HG03103 (cell line): ENCODE measurements at regions not wholly inside any gene's neighbourhood (a gene's known extent, or its start where the extent isn't known, plus 50 kb on each side); places are given as distances from the start of the nearest gene placed in this dataset.
"Not testable (repeated sequence)": the region's sequence is repeated elsewhere in the genome, so short reads cannot be mapped to it uniquely, and the experiment has no call there.

Experiments
- ATAC-seq: cut with Tn5 transposase; IDR thresholded peaks from one replicate; pipeline ENCODE4 v1.9.1; 2021; ENCODE audit warnings: low read depth; ENCODE audit not compliant: unreplicated experiment

DNA sequence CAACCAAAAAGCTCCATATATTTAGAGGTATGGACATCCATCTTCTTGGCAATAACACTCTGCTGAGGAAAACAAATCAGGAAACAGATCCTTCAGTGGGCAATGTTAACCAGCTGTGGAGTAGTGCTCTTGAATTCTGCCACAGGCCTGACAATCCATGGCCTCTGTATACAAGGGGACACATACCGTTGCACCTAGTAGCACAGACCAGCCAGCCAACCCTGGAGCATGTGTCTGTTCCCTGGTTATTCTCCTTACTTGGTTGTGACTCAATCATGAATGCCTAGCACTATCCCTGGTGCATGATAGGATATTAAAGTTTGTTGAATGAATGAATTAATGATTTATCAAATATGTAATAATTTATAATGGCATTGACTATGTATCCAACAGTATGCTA is 261.4 kb upstream of the MGAT5 start:
- no peak for ATAC-seq

DNA sequence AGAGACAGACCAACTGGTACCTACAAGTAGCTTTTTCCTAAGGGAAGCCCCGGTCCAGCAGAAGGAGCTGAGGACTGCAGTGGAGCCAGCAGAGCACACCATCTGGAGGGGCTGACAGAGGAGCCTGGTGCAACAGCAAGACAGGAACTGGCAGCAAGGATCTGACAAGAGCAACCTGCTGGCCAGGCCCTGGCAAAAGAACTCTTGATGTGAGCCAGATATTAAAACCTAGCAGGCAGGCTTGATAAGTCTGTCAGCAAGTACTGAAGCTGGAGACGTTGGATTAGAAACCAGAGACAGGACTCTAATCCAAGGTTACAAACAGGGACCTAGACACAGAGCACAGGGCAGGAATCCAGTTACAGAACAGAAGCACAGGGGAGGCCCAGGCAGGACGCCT is 260.7 kb upstream of the MGAT5 start:
- no peak for ATAC-seq

DNA sequence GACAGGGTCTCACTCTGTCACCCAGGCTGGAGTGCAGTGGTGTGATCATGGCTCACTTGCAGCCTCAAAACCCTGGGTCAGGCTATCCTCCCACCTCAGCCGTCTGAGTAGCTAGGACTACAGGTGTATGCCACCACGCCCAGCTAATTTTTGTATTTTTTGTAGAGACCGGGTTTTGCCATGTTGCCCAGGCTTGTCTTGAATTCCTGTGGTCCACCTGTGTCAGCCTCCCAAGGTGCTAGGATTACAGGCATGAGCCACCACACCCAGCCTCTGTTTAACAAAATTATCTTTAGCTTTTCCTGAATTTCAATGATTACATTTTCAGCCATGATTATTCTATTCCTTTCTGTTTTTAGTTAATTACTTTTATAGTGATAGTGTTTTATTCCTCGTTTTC is 255.1 kb upstream of the MGAT5 start:
- not testable (repeated sequence) for ATAC-seq

DNA sequence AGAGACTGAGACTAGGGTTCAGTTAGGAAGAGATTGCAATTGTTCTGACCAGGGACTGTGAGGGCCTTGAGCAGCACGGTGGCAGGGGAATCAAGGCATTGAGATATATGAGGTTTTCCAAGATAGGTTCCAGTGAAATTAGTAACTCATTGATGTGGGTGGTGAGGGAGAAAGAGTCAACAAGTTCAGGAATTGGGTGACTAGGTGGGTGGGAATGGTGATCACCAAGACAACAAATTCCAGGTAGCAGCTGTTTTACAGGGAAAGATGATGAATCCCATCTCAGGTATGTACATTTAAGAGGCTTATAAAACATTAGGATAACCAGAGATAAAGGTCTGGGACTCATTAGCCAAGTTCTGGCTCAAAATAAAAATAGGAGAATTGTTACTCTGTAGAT is 251.5 kb upstream of the MGAT5 start:
- ATAC-seq: no peak

DNA sequence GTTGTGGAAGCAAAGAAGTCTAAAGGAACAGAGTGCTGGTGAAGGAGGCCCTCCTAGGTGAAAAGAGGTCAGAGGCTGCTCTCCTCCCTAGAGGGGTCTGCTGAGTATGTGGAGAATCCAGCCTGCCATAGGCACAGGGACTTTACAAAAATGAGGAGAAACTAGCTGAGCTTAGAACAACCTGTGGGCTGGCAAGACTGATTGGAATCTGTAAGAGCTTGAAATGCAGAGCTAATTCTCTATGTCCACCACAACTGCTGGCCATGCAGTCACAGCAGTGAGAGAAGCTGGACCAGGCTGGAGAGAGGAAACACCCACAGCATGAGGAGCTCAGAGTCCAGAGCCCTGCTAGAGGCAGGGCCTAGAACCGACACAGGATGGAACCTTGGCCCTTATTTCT is 251.0 kb upstream of the MGAT5 start:
- no peak for ATAC-seq

DNA sequence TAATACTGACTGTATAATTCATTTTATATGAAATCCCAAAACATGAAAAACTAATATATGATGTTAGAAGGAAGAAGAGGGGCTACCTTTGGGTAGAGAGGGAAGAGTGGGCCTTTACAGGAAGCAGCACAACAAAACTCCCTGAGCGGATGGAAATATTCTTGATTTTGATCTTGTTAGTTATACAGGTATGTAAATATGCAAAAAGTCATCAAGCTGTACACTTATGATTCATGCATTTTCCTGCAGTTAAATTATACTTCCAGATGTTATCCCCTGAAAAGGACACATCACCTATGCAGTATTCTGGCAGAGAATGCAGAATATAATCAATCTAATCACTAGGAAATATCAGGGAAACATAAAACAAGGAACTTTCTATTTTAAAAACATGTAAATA is 249.4 kb upstream of the MGAT5 start:
- ATAC-seq: no peak

DNA sequence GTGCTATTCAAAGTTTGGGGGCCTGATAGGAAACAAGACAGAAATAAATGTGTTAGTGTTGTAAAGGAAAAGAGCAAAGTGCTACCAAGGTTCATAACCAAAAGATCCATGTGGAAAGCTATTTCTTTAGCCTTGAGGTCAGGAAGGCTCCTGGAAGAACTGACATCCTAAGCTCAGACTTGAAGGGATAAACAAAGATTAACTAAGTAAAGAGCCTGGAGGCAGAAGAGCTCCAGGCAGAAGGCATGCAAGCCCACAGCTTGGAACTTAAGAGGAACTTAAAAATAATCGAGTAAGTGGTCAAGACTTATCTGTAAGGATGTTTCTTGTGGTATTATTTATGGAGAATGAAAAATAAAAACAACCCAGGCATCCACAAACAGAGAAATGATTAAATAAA is 245.0 kb upstream of the MGAT5 start:
- ATAC-seq: no peak

DNA sequence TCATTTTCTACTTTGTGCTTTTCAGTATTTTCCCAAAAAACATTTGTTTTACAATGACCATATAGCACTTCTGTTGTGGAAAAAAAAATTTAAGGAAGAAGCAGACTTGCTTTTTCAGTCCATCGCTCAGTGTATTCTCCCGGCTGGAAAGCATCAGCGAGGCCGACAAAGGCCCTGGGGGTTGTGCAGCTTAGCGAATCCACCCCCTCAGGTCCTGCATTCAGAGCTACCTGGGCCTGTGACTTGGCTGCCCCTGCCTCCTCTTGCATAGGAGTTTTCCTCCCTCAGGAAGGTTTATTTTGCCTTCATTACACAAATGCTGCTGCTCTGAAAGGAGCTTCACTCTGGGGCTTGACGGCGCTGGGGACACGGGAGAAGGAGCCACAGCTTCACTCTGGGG is 244.4 kb upstream of the MGAT5 start:
- no peak for ATAC-seq

DNA sequence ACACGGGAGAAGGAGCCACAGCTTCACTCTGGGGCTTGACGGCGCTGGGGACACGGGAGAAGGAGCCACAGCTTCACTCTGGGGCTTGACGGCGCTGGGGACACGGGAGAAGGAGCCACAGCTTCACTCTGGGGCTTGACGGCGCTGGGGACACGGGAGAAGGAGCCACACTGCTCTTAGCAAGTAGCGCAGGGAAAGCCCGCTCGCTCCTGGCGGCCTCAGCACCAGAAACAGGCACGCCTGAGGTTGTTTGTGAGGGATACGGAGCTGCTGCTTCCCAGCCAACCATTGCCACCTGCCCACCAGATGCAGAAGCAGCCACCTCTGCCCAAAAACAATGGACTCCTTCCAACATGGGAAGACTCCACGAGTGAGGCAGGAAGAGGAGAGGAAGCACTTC is 244.0 kb upstream of the MGAT5 start:
- not testable (repeated sequence) for ATAC-seq

DNA sequence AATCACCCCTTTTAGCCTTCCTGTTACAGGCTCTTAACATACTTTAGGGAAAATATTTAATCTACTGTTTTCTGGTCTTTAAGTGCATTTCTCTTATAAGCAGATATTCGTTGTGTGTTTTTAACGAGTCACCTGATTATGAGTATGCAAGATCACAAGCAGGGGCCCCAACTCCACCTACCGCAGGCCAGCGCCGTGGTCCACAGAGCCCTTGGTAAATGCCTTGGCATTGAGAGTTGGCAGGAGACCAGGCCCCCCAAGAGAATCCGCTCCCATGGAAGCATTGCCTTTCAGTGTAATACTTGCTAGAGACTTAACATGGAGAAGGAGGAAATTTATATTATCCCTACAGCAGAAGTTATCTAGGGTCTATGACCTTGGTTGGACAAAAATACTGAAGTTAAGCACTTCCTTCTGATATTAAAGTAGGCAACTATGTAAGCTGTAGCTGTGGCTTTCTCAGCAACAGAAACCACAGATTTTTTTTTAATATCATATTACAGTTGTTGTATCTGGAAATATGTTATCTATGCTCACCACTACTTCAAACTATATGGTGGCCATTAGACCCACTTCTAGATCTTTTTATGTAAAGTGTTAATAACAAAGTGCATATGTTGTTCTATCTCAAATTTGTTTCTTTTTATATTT is 241.8 kb upstream of the MGAT5 start:
- ATAC-seq: no peak

DNA sequence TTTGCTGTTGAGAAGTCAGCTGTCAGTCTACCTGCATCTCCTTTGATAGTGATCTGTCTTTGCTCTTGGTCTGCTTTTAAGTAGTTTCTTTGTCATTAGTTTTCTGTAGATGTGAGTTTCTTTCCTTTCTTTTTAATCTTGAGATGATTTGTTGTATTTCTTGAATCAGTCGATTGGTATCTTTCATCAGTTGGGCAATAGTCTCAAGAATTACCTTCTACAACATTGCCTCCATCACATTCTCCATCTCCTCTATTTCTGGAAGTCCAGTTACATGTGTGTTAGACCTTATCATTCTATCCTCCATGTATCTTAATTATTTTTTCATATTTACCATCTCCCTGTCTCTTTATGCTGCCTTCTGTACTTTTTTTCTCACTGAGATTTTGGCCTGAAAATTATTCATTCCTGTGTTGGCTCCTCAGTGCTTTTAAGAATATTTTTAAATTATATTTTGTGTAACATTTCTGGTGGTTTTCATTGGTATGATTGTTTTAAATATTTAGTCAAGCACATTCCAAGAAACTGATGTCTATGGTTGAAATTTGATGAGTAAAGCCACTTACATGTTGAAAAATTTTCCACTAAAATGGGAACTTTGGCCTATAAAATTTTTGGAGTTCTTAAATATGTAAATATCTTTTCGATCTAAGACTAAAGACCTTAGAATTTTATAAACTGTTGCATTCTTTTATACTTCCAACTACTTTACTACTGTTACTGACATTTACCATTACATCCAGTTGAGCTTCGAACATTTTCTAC is 239.5 kb upstream of the MGAT5 start:
- ATAC-seq: no peak

DNA sequence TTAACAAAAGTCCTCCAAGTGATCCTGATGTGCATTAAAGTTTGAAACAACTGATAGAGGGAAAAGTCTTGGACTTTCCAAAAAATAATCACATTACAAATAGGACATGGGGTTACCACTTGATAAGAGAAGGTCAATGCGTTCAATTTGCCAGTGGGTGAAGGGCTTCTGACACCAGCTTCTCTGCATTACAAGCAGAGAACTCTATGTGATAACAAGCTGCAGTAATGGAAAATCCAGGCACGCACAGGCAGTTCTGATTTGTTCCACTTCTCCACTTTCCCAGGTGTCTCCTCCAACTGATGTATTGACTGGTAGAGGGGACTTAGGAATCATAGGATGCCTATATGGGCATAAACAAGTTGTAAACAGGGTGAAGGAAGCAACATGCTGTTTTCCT is 234.0 kb upstream of the MGAT5 start:
- ATAC-seq: no peak

DNA sequence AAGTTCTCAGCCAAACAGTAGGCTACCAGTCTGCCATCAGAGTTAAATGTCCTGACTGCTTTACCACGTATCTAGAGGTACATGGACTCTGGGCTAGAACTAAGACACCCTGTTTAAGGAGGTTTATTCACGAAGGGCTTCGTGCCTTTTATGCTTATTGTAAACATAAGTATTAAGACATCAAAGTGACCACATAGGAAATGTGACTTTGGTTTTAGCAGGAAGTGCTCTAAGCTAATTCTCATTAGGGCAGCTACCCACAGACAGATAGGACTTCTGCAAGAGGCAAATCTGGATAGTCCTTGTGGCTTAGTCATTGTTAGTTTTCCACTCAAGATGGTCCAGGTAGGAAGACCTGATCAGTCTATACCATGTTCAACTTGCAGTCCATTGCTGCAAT is 233.3 kb upstream of the MGAT5 start:
- no peak for ATAC-seq

DNA sequence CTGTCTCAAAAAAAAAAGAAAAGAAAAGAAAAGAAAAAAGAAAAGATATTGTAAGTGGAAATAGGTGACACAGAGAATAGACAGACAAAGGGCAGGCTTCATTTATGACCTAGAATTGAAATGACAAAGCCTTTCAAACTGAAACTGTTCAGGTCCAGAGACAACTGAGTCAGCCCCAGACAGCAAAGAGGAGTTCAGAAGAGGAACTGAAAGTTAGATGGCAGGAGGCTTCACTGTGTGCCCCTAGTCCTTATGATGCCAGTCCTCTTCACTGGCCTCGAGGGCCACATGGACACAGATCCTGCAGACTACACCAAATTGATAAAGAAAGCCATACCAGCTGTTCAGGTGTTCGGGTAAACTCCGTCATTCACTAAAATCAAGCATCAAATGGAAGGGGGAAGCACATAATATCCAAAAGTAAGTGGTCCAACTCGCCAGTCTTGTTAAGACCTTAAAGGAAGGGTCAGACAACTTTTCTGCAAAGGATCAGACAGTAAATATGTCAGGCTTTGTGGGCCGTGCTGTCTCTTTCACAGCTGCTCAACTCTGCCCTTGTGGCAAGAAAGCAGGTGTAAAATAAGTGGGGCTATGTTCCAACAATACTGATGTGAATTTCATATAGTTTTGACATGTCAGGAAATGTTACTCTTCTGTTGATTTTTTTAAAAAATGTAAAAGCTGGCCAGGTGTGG is 231.9 kb upstream of the MGAT5 start:
- peak; percentile 96 for ATAC-seq

DNA sequence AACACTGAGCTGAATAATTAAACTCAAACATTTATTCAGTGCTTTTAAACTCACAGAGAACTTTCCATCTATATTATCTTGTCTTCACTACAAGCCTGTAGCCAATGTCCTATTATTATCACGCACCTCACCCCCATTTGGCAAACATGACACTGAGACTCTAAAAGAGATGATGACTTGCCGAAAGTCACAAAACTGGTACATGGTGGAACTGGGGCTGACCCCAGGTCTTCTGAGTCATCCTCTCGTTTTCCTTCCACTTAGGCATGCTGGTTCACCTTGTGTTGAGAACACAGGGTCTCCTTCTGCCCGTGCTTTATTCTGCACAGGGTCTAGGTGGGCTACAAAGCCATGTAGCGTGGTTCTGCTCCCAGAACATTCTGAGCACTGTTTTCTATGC is 230.0 kb upstream of the MGAT5 start:
- ATAC-seq: no peak

DNA sequence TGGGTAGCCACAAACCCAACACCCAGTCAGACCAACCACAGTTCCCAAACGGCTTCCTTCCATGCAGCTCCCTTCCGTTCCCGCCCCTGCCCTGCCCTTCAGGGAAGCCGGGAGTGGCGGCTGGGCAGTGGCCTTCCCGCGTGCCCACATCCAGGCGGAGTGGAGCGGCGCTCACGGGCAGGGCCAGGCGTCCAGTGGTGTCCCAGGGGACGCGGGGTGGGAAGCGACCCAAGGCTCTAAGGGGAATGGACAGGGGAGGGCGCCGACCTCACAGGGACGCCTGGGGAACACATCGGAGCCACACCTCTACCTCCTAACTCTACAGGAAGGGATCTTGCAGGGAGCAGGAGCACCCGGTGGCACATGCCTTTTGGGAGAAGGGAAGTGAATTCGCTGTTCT is 225.9 kb upstream of the MGAT5 start:
- no peak for ATAC-seq

DNA sequence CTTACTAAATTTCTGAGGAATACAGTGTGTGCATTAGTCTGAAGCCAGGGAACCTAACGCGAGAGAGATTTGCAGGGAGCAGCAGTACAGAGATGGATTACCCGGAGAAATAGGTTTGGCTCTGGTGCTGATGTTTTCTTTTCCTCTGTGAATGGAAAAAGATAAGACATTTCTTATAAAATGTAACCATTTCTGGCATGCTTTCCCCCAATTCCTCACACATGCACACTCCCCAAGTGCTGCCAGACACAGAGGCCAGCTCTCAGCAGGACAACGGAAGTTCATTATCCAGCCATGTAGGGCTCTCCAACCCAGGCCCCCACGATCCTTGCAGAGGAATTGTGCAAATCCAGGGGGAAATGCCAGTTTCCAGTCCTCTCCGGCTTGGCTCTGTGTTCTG is 224.5 kb upstream of the MGAT5 start:
- no peak for ATAC-seq

DNA sequence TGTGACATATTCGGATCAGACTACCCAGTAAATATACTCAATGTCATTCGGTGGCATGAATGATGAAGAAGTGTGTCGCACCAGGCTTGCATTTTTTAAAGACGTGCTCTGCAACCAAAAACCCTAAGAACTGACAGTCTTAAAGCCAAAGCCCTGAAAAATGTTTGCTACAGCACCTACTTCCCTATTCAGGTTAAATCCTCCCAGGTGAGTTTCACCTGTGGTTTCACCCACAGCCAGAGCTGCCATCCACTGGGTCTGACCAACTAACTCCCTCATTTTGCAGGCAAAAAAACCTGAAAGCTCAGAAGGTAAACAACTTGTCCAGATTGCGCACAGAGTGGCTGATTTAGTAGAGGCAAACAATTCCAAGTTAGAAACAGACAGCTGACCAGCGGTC is 222.3 kb upstream of the MGAT5 start:
- no peak for ATAC-seq

DNA sequence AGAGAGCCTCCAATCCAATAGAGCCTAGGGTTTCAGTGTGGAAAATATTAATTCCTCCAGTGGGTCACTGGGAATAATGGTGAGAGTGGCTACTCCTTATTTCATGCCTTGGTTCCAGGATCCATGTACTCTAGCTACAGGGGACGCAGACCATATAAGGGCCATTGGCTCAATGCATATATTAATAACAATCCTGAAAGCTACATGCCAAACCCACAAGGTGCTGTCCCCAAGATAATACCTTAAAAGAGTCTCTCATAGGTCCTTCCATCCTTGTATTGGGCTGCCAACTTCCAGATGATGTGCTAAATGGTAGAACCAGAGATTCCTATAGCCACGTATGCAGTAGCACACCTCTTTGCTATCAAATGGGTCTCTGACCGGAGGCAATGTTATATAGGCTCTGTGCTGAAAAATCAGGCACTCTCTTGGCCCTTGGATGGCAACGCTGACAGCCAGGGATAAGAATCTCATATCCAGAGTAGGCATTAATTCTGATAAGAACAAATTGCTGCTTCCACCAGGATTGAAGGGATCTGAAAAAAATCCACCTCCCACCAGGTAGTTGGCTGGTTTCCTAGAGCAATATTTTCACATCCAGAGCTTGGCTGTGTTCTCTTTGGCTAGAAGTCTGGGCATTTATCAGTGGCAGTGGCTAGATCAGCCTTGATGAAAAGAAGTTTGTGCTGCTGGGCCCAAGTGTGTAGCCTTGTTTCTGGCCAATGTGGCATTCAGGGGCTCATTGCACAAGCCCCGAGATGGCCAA is 218.1 kb upstream of the MGAT5 start:
- no peak for ATAC-seq

DNA sequence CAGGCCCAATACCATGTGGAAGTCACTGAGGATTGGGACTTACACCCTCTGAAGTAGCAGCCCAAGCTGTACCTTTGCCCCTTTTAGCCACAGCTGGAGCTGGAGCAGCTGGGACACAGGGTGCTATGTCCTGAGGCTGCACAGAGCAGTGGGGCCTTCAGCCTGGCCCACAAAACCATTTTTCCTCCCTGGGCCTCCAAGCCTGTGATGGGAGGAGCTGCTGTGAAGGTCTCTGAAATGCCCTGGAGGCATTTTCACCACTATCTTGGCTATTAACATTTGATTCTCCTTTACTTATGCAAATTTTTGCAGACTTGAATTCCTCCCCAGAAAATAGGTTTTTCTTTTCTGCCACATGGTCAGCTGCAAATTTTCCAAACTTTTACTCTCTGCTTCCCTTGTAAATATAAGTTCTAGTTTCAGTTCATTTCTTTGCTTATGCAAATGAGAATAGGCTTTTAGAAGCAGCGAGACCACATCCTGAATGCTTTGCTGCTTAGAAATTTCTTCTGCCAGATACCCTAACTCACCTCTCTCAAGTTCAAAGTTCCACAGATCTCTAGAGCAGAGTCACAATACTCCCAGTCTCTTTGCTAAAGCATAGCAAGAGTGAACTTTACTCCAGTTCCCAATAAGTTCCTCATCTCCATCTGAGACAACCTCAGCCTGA is 213.8 kb upstream of the MGAT5 start:
- peak; percentile 48 for ATAC-seq
